ENCODE measurements at regions not wholly inside any gene's neighbourhood (a gene's known extent, or its start where the extent isn't known, plus 50 kb on each side); places are given as distances from the start of the nearest gene placed in this dataset.

DNA sequence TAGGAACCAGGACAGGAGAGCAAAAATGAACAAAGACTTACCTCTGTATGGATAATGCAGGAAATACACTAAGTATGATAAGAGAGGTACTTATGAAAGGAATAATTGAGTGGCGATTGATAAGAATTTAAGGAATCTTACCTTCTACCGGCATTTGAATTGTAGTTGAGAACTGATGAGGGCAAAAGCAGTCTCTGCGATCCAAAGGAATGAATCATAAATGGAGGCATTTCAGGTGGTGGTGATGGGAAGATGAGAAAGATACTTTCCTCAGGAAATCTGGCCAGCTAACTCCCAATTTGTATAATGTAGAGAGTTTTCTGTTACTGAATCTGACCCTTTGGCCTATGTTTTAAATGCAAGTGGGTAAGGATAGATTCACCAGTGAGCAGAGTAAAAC lies 71.9 kb upstream of the C11orf87 start:
- no peaks in the 10 kb centered on the region for H3K9me3 ChIP-seq
- intact Hi-C loops (cut with DNase I): no loop called here
- H3K4me1 ChIP-seq: no peaks in the 10 kb centered on the region
- WGBS, 2 donors: 82 to 92% methylated on average over 3 of the region's 3 CpGs
- no peak overlapping the region for H3K4me3 ChIP-seq
- no peak overlapping the region for H3K27ac ChIP-seq
- DNase-seq: no peak
- H3K27me3 ChIP-seq: no peaks in the 10 kb centered on the region
- H3K36me3 ChIP-seq: no peaks in the 10 kb centered on the region
- TF ChIP-seq POLR2A (IDR thresholded peaks at IDR 0.05): no peak
- TF ChIP-seq, protein P1, sequence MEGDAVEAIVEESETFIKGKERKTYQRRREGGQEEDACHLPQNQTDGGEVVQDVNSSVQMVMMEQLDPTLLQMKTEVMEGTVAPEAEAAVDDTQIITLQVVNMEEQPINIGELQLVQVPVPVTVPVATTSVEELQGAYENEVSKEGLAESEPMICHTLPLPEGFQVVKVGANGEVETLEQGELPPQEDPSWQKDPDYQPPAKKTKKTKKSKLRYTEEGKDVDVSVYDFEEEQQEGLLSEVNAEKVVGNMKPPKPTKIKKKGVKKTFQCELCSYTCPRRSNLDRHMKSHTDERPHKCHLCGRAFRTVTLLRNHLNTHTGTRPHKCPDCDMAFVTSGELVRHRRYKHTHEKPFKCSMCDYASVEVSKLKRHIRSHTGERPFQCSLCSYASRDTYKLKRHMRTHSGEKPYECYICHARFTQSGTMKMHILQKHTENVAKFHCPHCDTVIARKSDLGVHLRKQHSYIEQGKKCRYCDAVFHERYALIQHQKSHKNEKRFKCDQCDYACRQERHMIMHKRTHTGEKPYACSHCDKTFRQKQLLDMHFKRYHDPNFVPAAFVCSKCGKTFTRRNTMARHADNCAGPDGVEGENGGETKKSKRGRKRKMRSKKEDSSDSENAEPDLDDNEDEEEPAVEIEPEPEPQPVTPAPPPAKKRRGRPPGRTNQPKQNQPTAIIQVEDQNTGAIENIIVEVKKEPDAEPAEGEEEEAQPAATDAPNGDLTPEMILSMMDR (IDR thresholded peaks at IDR 0.05): no peak

DNA sequence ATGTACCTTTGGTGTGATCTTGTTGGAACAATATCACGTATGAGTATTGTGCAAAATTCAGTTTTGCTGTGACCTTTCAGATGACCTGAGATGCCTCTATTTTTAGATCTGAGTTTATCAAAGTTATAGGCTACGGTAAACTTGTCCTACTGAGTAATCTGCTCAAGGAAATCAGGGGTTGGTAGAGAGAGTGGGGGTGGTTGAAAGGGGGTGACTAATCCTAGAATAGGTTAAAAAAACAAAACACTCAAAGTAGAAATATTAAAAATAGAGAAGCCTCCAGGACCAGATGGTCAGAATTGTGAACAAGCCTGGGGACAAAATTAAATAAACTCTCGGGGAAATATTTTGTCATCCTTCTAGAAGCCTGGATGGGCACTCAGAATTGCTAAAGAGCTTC lies 59.9 kb upstream of the C11orf87 start:
- Histone ChIP-seq H3K27me3 (no peaks in the 10 kb centered on the region), H3K36me3 (no peaks in the 10 kb centered on the region), H3K27ac (no peak overlapping the region), H3K4me3 (no peak overlapping the region), H3K4me1 (no peaks in the 10 kb centered on the region), H3K9me3 (no peaks in the 10 kb centered on the region)
- DNase-seq: no peak
- TF ChIP-seq, protein P1 (IDR thresholded peaks at IDR 0.05): no peak
- TF ChIP-seq POLR2A (IDR thresholded peaks at IDR 0.05): no peak
- WGBS, 2 donors: 30 to 62% methylated on average over 3 of the region's 3 CpGs
- intact Hi-C loops (cut with DNase I): no loop called here

GRCh38 chr11:109363682-109364081 lies 58.3 kb upstream of the C11orf87 start:
- H3K36me3 ChIP-seq: no peaks in the 10 kb centered on the region
- H3K9me3 ChIP-seq: no peaks in the 10 kb centered on the region
- H3K27ac ChIP-seq: no peak overlapping the region
- H3K27me3 ChIP-seq: no peaks in the 10 kb centered on the region
- H3K4me3 ChIP-seq: no peak overlapping the region
- DNase-seq: no peak
- intact Hi-C loops (cut with DNase I): no loop called here
- 82 to 88% methylated on average over 3 of the region's 3 CpGs for whole genome bisulfite sequencing, 2 donors
- no peak for TF ChIP-seq POLR2A (IDR thresholded peaks at IDR 0.05)
- TF ChIP-seq, protein P1 (IDR thresholded peaks at IDR 0.05): no peak
- no peaks in the 10 kb centered on the region for H3K4me1 ChIP-seq

- intact Hi-C loops (cut with DNase I): no loop called here
- Histone ChIP-seq H3K4me3 (no peak overlapping the region), H3K27ac (no peak overlapping the region), H3K36me3 (no peaks in the 10 kb centered on the region), H3K9me3 (no peaks in the 10 kb centered on the region), H3K4me1 (no peaks in the 10 kb centered on the region), H3K27me3 (no peaks in the 10 kb centered on the region)
- no peak for DNase-seq
- TF ChIP-seq, protein P1 (IDR thresholded peaks at IDR 0.05): no peak
- no peak for TF ChIP-seq POLR2A (IDR thresholded peaks at IDR 0.05)
- 80 to 84% methylated on average over 4 of the region's 4 CpGs for WGBS, 2 donors
Observed at GRCh38 chr11:109364851-109365250, 57.1 kb upstream of the C11orf87 start.

DNA sequence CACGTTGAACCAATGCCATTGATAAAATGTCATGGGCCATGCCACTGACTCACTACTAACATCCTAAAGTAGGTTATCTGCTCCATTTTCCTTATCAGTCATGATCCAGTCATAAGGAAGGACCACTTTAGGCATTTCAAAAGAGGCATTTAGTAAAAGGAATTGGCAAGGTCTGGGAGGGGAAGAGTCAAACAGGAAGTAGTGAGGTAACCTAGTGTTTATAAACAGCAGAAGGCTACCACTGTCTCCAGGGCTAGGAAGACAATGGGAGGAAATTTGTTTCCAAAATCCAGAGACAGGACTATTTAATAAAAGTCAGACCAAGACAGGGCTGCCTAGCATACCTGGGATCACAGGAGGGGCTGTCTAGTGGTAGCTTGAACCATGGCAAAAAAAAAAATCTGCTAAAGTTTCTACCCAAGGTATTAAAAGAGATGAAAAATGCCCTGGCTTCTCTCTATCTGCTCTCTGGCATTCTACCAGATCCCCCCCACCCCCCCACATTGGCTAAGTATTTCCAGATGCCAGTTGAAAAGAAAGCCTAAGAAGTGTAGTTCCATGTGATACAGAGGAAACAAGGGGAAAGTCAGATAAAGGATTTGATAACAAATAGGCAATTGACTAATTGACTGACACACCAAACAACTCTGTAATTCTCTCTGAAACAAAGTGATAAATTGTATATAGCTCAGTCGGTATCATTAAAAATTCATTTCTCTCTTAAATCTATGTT lies 50.4 kb upstream of the C11orf87 start:
- Histone ChIP-seq H3K9me3 (no peaks in the 10 kb centered on the region), H3K27ac (no peak overlapping the region), H3K36me3 (no peaks in the 10 kb centered on the region), H3K27me3 (no peaks in the 10 kb centered on the region), H3K4me1 (no peaks in the 10 kb centered on the region), H3K4me3 (no peak overlapping the region)
- DNase-seq: no peak
- whole genome bisulfite sequencing, 2 donors: 52 to 61% methylated on average over 2 of the region's 2 CpGs
- intact Hi-C loops (cut with DNase I): no loop called here
- no peak for TF ChIP-seq POLR2A (IDR thresholded peaks at IDR 0.05)
- TF ChIP-seq, protein P1 (IDR thresholded peaks at IDR 0.05): no peak

Small RNAs in the stretch of these regions (small RNA-seq; reads per million reads assigned to genes)
- gene RF00157 (0 to 0.14 (median 0.04) reads per million in 4 donors), gene RNA5SP349 (0 reads per million in 4 donors), gene RNU6-654P (0 reads per million in 4 donors)

All from esophagus squamous epithelium (tissue), 5 donors.